ENCODE measurements at regions not wholly inside any gene's neighbourhood (a gene's known extent, or its start where the extent isn't known, plus 50 kb on each side); places are given as distances from the start of the nearest gene placed in this dataset.

DNA sequence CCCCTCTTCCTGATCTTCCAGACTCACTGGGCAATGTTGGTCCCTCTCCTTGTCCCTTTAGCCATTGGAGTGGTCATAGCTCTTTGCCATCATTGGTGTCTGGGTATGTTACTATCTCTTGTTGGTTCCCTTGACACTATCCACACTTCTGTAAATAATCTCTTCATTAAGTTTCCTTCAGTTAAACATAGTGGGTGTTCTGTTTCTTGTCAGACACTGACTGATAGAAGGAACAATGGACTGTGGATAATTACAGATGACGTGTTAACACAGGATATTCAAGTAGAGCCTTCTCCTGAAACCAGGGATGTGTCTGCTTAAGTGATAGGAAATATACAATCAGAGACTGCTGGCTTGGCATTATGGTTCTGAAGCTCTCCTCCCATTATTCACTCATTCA is 458.3 kb upstream of the USP24 start:
- no peak for TF ChIP-seq POLR2A (IDR thresholded peaks at IDR 0.05)
- TF ChIP-seq, protein P1, sequence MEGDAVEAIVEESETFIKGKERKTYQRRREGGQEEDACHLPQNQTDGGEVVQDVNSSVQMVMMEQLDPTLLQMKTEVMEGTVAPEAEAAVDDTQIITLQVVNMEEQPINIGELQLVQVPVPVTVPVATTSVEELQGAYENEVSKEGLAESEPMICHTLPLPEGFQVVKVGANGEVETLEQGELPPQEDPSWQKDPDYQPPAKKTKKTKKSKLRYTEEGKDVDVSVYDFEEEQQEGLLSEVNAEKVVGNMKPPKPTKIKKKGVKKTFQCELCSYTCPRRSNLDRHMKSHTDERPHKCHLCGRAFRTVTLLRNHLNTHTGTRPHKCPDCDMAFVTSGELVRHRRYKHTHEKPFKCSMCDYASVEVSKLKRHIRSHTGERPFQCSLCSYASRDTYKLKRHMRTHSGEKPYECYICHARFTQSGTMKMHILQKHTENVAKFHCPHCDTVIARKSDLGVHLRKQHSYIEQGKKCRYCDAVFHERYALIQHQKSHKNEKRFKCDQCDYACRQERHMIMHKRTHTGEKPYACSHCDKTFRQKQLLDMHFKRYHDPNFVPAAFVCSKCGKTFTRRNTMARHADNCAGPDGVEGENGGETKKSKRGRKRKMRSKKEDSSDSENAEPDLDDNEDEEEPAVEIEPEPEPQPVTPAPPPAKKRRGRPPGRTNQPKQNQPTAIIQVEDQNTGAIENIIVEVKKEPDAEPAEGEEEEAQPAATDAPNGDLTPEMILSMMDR (IDR thresholded peaks at IDR 0.05), result no peak
